ENCODE measurements at regions not wholly inside any gene's neighbourhood (a gene's known extent, or its start where the extent isn't known, plus 50 kb on each side); places are given as distances from the start of the nearest gene placed in this dataset.

DNA sequence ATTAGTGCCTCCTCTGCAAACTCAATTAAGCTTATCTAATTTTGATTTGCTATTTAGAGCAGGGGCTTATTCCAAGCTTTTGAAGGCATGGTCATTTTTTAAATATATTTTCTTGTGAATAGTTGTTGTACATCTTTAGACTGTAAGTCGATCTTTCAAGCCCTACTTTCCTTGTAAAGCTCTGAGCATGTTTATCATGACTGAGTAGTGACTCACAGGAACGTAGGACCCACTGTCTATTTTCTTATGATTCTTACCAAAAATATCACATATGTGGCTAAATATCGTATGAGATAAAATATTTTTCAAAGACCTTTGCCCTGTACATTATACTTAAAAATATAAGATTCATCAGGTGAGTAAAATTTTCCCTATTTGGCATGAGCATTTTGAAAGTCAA is 440.4 kb upstream of the GRIN3A start:
- TF ChIP-seq, protein P1, sequence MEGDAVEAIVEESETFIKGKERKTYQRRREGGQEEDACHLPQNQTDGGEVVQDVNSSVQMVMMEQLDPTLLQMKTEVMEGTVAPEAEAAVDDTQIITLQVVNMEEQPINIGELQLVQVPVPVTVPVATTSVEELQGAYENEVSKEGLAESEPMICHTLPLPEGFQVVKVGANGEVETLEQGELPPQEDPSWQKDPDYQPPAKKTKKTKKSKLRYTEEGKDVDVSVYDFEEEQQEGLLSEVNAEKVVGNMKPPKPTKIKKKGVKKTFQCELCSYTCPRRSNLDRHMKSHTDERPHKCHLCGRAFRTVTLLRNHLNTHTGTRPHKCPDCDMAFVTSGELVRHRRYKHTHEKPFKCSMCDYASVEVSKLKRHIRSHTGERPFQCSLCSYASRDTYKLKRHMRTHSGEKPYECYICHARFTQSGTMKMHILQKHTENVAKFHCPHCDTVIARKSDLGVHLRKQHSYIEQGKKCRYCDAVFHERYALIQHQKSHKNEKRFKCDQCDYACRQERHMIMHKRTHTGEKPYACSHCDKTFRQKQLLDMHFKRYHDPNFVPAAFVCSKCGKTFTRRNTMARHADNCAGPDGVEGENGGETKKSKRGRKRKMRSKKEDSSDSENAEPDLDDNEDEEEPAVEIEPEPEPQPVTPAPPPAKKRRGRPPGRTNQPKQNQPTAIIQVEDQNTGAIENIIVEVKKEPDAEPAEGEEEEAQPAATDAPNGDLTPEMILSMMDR (conservative IDR thresholded peaks at IDR 0.05; ENCODE audit: low read length) = no peak
- no peak for TF ChIP-seq EZH2phosphoT487 (IDR thresholded peaks at IDR 0.05; ENCODE audit: borderline replicate concordance)
